Tibial nerve (tissue), 4 donors: ENCODE measurements at regions not wholly inside any gene's neighbourhood (a gene's known extent, or its start where the extent isn't known, plus 50 kb on each side); places are given as distances from the start of the nearest gene placed in this dataset.

Experiments
- DNase-seq, 2 donors: peaks; one replicate each; pipeline ENCODE4 v3.0.0-alpha.2; 2019; ENCODE audit warnings: low spot score in 2 of 2
- H3K27ac ChIP-seq, 4 donors: fragments of 200-600 bp; sonication (generic) in 3 of 4; one replicate each; pipeline ENCODE4 v1.5.1; 2017 to 2019; ENCODE audit warnings: mild to moderate bottlenecking in 1 of 4
- H3K27me3 ChIP-seq, 2 donors: fragments of 200-600 bp; sonication (generic) in 1 of 2; one replicate each; pipeline versions ENCODE4 v1.5.1 to v1.6.0; 2017 to 2019
- H3K36me3 ChIP-seq, 3 donors: fragments of 200-600 bp; sonication (generic); one replicate each; pipeline ENCODE4 v1.5.1; 2018 to 2019
- H3K4me1 ChIP-seq, 4 donors: fragments of 200-600 bp; sonication (generic) in 3 of 4; one replicate each; pipeline ENCODE4 v1.5.1; 2017 to 2019
- H3K4me3 ChIP-seq, 4 donors: fragments of 200-600 bp; sonication (generic) in 3 of 4; one replicate each; pipeline ENCODE4 v1.5.1; 2017 to 2019; ENCODE audit warnings: mild to moderate bottlenecking in 1 of 4, moderate library complexity in 1 of 4
- H3K9me3 ChIP-seq, 4 donors: fragments of 200-600 bp; sonication (generic) in 3 of 4; one replicate each; pipeline ENCODE4 v1.5.1; 2017 to 2019
- CTCF ChIP-seq, 5 experiments: fragments of 200-600 bp in 3 of 5; fragments of 450-650 bp in 2 of 5; sonication (generic) in 3 of 5; IDR thresholded peaks; one replicate each; pipeline ENCODE4 v1.5.1; 2016 to 2019; ENCODE audit warnings: antibody characterized with exemption in 5 of 5, mild to moderate bottlenecking in 3 of 5, moderate library complexity in 2 of 5
- EP300 ChIP-seq, 2 donors: sonication (generic); formaldehyde crosslinking; IDR thresholded peaks; one replicate each; pipeline ENCODE4 v1.6.1; 2017; ENCODE audit warnings: antibody characterized with exemption in 2 of 2, mild to moderate bottlenecking in 1 of 2
- POLR2A ChIP-seq, 2 donors: fragments of 450-650 bp; IDR thresholded peaks; one replicate each; pipeline ENCODE4 v1.6.1; 2017; ENCODE audit warnings: antibody characterized with exemption in 2 of 2, mild to moderate bottlenecking in 2 of 2, moderate library complexity in 2 of 2
- WGBS, 2 donors: methylation state at CpG; one replicate each; pipeline ENCODE4 v1.1.5; 2018; 5-methylcytosine and 5-hydroxymethylcytosine counted together

GRCh38 chr13:91025442-91025841 lies 322.0 kb upstream of the MIR17HG start:
- H3K36me3 ChIP-seq = no peaks in the 10 kb centered on the region

GRCh38 chr13:91031508-91031907 lies 316.0 kb upstream of the MIR17HG start:
- WGBS, 2 donors = 90 to 94% methylated on average over 3 of the region's 3 CpGs
- H3K27ac ChIP-seq = no peak overlapping the region
- no peak for DNase-seq

More at GRCh38 chr13:91025442-91025841, 322.0 kb upstream of the MIR17HG start:
- no peaks in the 10 kb centered on the region for H3K27me3 ChIP-seq
- no peak for DNase-seq
- H3K9me3 ChIP-seq = no peaks in the 10 kb centered on the region
- no peak overlapping the region for H3K4me3 ChIP-seq
- H3K4me1 ChIP-seq = no peaks in the 10 kb centered on the region
- TF ChIP-seq CTCF (IDR thresholded peaks at IDR 0.05) = no peak
- TF ChIP-seq POLR2A (IDR thresholded peaks at IDR 0.05) = no peak
- no peak for TF ChIP-seq EP300 (IDR thresholded peaks at IDR 0.05)
- no peak overlapping the region for H3K27ac ChIP-seq

GRCh38 chr13:91032104-91032503 lies 315.4 kb upstream of the MIR17HG start:
- 50 to 93% methylated on average over 1 of the region's 1 CpG for WGBS, 2 donors
- Histone ChIP-seq H3K36me3 (no peaks in the 10 kb centered on the region), H3K4me3 (no peak overlapping the region), H3K4me1 (no peaks in the 10 kb centered on the region), H3K9me3 (no peaks in the 10 kb centered on the region), H3K27me3 (no peaks in the 10 kb centered on the region), H3K27ac (no peak overlapping the region)
- no peak for DNase-seq
- TF ChIP-seq CTCF (IDR thresholded peaks at IDR 0.05) (no peak), POLR2A (IDR thresholded peaks at IDR 0.05) (no peak), EP300 (IDR thresholded peaks at IDR 0.05) (no peak)

More at GRCh38 chr13:91031508-91031907, 316.0 kb upstream of the MIR17HG start:
- no peaks in the 10 kb centered on the region for H3K4me1 ChIP-seq
- no peaks in the 10 kb centered on the region for H3K9me3 ChIP-seq
- TF ChIP-seq EP300 (IDR thresholded peaks at IDR 0.05) = no peak
- no peak for TF ChIP-seq POLR2A (IDR thresholded peaks at IDR 0.05)
- TF ChIP-seq CTCF (IDR thresholded peaks at IDR 0.05) = no peak
- H3K36me3 ChIP-seq = no peaks in the 10 kb centered on the region
- no peak overlapping the region for H3K4me3 ChIP-seq
- no peaks in the 10 kb centered on the region for H3K27me3 ChIP-seq

DNA sequence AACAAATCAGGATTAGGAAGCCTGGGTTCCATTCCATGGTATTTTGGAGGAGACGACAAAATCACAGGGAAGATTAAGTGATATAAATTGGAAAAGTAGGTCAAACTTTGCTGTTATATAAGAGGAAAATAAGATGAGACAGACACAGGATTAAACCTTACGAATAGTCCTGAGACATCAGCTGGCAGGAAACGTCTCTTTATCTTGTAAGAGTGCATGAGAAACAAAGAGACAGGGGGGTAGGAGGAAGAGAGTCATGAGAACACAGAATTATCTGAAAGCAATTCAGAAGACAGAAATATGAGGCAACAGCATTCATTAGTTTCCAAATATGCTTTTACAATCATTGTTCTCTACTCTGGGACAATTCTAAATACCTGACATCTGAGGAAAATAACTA lies 310.6 kb upstream of the MIR17HG start:
- Histone ChIP-seq H3K9me3 (no peaks in the 10 kb centered on the region), H3K36me3 (no peaks in the 10 kb centered on the region), H3K4me3 (no peak overlapping the region), H3K4me1 (no peaks in the 10 kb centered on the region), H3K27ac (no peak overlapping the region), H3K27me3 (no peaks in the 10 kb centered on the region)
- WGBS, 2 donors = 69 to 73% methylated on average over 3 of the region's 3 CpGs
- no peak for TF ChIP-seq CTCF (IDR thresholded peaks at IDR 0.05)
- DNase-seq = no peak

DNA sequence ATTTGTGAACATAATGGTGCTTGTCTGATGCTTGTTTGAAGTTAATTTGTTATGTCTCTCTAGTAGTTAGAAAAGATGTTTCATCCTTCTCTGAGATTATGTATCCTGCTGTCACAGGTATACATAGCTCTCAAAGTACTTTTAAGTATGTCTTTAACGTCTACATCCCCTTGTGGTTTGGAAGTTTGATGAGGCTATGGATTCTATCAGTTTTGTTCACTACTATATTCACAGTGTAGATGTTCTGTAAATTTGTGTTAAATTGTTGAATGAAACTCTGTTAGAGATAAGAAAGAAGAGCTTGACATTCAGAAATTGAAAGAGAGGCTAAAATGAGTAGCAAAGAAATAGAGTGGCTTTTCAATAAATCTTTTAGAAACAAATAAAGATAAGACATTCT lies 304.6 kb upstream of the MIR17HG start:
- Histone ChIP-seq H3K4me1 (no peaks in the 10 kb centered on the region), H3K36me3 (no peaks in the 10 kb centered on the region), H3K4me3 (no peak overlapping the region), H3K27ac (no peak overlapping the region), H3K27me3 (no peaks in the 10 kb centered on the region), H3K9me3 (no peaks in the 10 kb centered on the region)
- 74 to 80% methylated on average over 1 of the region's 1 CpG for WGBS, 2 donors
- TF ChIP-seq CTCF (IDR thresholded peaks at IDR 0.05) (no peak), EP300 (IDR thresholded peaks at IDR 0.05) (no peak), POLR2A (IDR thresholded peaks at IDR 0.05) (no peak)
- no peak for DNase-seq
